Rectal smooth muscle tissue (tissue), 1 donor: ENCODE measurements at regions not wholly inside any gene's neighbourhood (a gene's known extent, or its start where the extent isn't known, plus 50 kb on each side); places are given as distances from the start of the nearest gene placed in this dataset.

ENCODE experiments used
- H3K27ac ChIP-seq: one replicate; pipeline ENCODE4 v1.7.0; 2013; ENCODE audit warnings: low read depth, low read length, inconsistent platforms
- H3K27me3 ChIP-seq: one replicate; pipeline ENCODE4 v1.7.0; 2013; ENCODE audit warnings: low read length; ENCODE audit not compliant: control insufficient read depth, insufficient read depth
- H3K36me3 ChIP-seq: one replicate; pipeline ENCODE4 v1.7.0; 2013; ENCODE audit warnings: low read length; ENCODE audit not compliant: control insufficient read depth, insufficient read depth
- H3K4me1 ChIP-seq: one replicate; pipeline ENCODE4 v1.7.0; 2013; ENCODE audit warnings: low read length; ENCODE audit not compliant: control insufficient read depth, insufficient read depth
- H3K4me3 ChIP-seq: one replicate; pipeline ENCODE4 v1.7.0; 2013; ENCODE audit warnings: low read length
- H3K9ac ChIP-seq: one replicate; pipeline ENCODE4 v1.7.0; 2013; ENCODE audit warnings: low read length

DNA sequence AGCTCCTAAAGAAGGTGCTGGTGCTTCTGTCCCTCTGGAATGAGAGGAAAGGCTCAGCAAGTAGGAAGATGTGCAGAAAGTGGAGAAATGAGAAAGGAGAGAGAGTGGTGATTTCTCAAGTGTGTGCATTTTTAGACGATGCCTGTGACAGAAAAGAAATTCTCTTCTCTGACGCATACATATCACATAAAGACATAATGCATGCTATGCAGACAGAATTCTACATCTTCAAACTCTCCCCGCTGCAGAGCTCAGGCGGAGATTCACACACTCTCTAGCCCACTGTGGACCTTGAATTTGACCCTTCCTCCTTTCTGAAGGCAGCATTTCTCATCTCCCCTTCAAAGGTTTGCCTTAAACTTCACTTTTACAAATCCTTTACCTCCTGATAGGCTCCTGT is 52.0 kb upstream of the CAMK1G start:
- H3K4me1 ChIP-seq: no peaks in the 10 kb centered on the region
- no peaks in the 10 kb centered on the region for H3K27me3 ChIP-seq
- H3K36me3 ChIP-seq: no peaks in the 10 kb centered on the region
- H3K9ac ChIP-seq: no peak overlapping the region
- no peak overlapping the region for H3K4me3 ChIP-seq
- H3K27ac ChIP-seq: no peak overlapping the region
